GM12878 (cell line): ENCODE measurements at regions not wholly inside any gene's neighbourhood (a gene's known extent, or its start where the extent isn't known, plus 50 kb on each side); places are given as distances from the start of the nearest gene placed in this dataset.

Experiments
- ATAC-seq: fragments of 200-7000 bp; cut with Tn5 transposase; 3 replicates; pipeline ENCODE4 v1.9.1; 2020; ENCODE audit warnings: mild to moderate bottlenecking, moderate library complexity
- BruUV-seq: library from RNA; stranded (reverse); fragments of 400-500 nt; replicated peaks from 2 replicates; lab custom pipeline; 2021; lab: Mats Ljungman, UMichigan
- CTCF ChIA-PET: fragments of 300-600 bp; sonication (Branson Sonifier 250); formaldehyde crosslinking; extraction: SDS; loops from one replicate; lab custom pipeline; 2021; ENCODE audit warnings: inconsistent platforms; lab: Yijun Ruan, JAX
- POLR2A ChIA-PET: fragments of 350-600 bp; formaldehyde crosslinking; extraction: SDS; loops from one replicate; lab custom pipeline; 2021; ENCODE audit warnings: inconsistent platforms; lab: Charles Lee
- RAD21 ChIA-PET: fragments of 300-600 bp; sonication (Branson Sonifier 250); formaldehyde crosslinking; loops from one replicate; lab custom pipeline; 2023; ENCODE audit warnings: antibody characterized with exemption; ENCODE audit not compliant: unreplicated experiment; lab: Charles Lee
- SMC1A ChIA-PET: fragments of 300-600 bp; sonication (Branson Sonifier 250); formaldehyde crosslinking; loops from one replicate; lab custom pipeline; 2023; ENCODE audit not compliant: unreplicated experiment, uncharacterized antibody; lab: Charles Lee
- DNase-seq: peaks from one replicate; pipeline ENCODE4 v3.0.0-alpha.2; 2011; ENCODE audit warnings: low read depth, low spot score
- FAIRE-seq: peaks from 3 replicates; lab custom pipeline; 2011; peaks lifted over from hg19 to GRCh38; lab: Jason Lieb, UNC
- H2AFZ ChIP-seq: 2 replicates; pipeline ENCODE4 v1.6.0; 2011; ENCODE audit warnings: low read depth, low read length, control low read depth; ENCODE audit not compliant: control insufficient read depth
- H3K27ac ChIP-seq: 2 replicates; pipeline ENCODE4 v1.5.1; 2011; ENCODE audit warnings: control low read depth; ENCODE audit not compliant: control insufficient read depth, insufficient read depth
- H3K27me3 ChIP-seq, 2 experiments: replicated peaks in 1 of 2; 2 replicates each; pipeline versions ENCODE4 v1.6.0 to v1.6.1; 2011; ENCODE audit warnings: low read length in 1 of 2; ENCODE audit not compliant: control insufficient read depth in 2 of 2, insufficient read depth in 2 of 2
- H3K36me3 ChIP-seq, 2 experiments: 2 replicates each; pipeline ENCODE4 v1.5.1; 2011; ENCODE audit warnings: low read length in 1 of 2; ENCODE audit not compliant: control insufficient read depth in 2 of 2, insufficient read depth in 2 of 2
- H3K4me1 ChIP-seq: 2 replicates; pipeline ENCODE4 v1.6.1; 2011; ENCODE audit warnings: mild to moderate bottlenecking, low read length, moderate library complexity, mixed read lengths; ENCODE audit not compliant: control insufficient read depth, insufficient read depth
- H3K4me2 ChIP-seq: 2 replicates; pipeline ENCODE4 v1.6.0; 2011; ENCODE audit warnings: control low read depth; ENCODE audit not compliant: control insufficient read depth, insufficient read depth
- H3K4me3 ChIP-seq: fragments of 200-600 bp; sonication (generic); 2 replicates; pipeline ENCODE4 v1.5.1; 2016
- H3K79me2 ChIP-seq: 2 replicates; pipeline ENCODE4 v1.6.0; 2011; ENCODE audit warnings: low read length; ENCODE audit not compliant: control insufficient read depth, insufficient read depth
- H3K9ac ChIP-seq: 2 replicates; pipeline ENCODE4 v1.8.0; 2011; ENCODE audit warnings: low read length, control low read depth, mixed read lengths; ENCODE audit not compliant: control insufficient read depth, insufficient read depth
- H3K9me3 ChIP-seq: replicated peaks from 3 replicates; pipeline ENCODE4 v1.5.1; 2011; ENCODE audit warnings: mild to moderate bottlenecking, low read length; ENCODE audit not compliant: control insufficient read depth, insufficient read depth
- H4K20me1 ChIP-seq: 2 replicates; pipeline ENCODE4 v1.6.0; 2011; ENCODE audit not compliant: control insufficient read depth, insufficient read depth
- EP300 ChIP-seq, 2 experiments: fragments of 150-350 bp in 1 of 2; IDR thresholded peaks; 2 replicates each; pipeline ENCODE4 v1.6.1; 2011 to 2012; ENCODE audit warnings: low read depth in 2 of 2, low read length in 2 of 2, borderline replicate concordance in 1 of 2, improper control_type of control experiment in 1 of 2, inconsistent platforms in 1 of 2; ENCODE audit not compliant: control insufficient read depth in 1 of 2
- ESRRA ChIP-seq: IDR thresholded peaks from 2 replicates; pipeline ENCODE4 v1.6.1; 2012; ENCODE audit warnings: mild to moderate bottlenecking, low read length, improper control_type of control experiment
- FOXK2 ChIP-seq: fragments of 450-650 bp; IDR thresholded peaks from 2 replicates; pipeline ENCODE4 v1.6.1; 2017; ENCODE audit warnings: mild to moderate bottlenecking, moderate library complexity
- IKZF1 ChIP-seq: fragments of 450-650 bp; conservative IDR thresholded peaks from 2 replicates; pipeline ENCODE4 v1.6.1; 2017; ENCODE audit warnings: antibody characterized with exemption, mild to moderate bottlenecking
- NRF1 ChIP-seq: conservative IDR thresholded peaks from 2 replicates; pipeline ENCODE4 v1.6.1; 2011; ENCODE audit warnings: mild to moderate bottlenecking, low read depth, low read length, improper control_type of control experiment
- PML ChIP-seq: IDR thresholded peaks from 2 replicates; pipeline ENCODE4 v1.6.1; 2012; ENCODE audit warnings: low read length, inconsistent platforms
- RAD51 ChIP-seq: fragments of 450-650 bp; IDR thresholded peaks from 2 replicates; pipeline ENCODE4 v1.6.1; 2016; ENCODE audit warnings: moderate library complexity, mild to moderate bottlenecking, inconsistent platforms
- RFX5 ChIP-seq: IDR thresholded peaks from 2 replicates; pipeline ENCODE4 v1.6.1; 2011; ENCODE audit warnings: low read depth, low read length, improper control_type of control experiment
- SIX5 ChIP-seq: IDR thresholded peaks from 2 replicates; pipeline ENCODE4 v1.6.1; 2011; ENCODE audit warnings: mild to moderate bottlenecking, low read depth, low read length, moderate library complexity; ENCODE audit not compliant: severe bottlenecking
- SP1 ChIP-seq: IDR thresholded peaks from one replicate; pipeline ENCODE4 v1.6.1; 2011; ENCODE audit warnings: low read depth, low read length
- SREBF2 ChIP-seq: IDR thresholded peaks from 2 replicates; pipeline ENCODE4 v1.6.1; 2012; ENCODE audit warnings: mild to moderate bottlenecking, low read length
- SUZ12 ChIP-seq: fragments of 200-600 bp; sonication (generic); IDR thresholded peaks from one replicate; pipeline ENCODE4 v1.6.1; 2018; ENCODE audit warnings: antibody characterized with exemption, mild to moderate bottlenecking; ENCODE audit not compliant: unreplicated experiment
- TAF1 ChIP-seq: IDR thresholded peaks from 2 replicates; pipeline ENCODE4 v1.6.1; 2011; ENCODE audit warnings: mild to moderate bottlenecking, low read depth, low read length, borderline replicate concordance
- TARDBP ChIP-seq: IDR thresholded peaks from 2 replicates; pipeline ENCODE4 v1.6.1; 2016; ENCODE audit warnings: borderline replicate concordance
- ZSCAN29 ChIP-seq: fragments of 450-650 bp; IDR thresholded peaks from 2 replicates; pipeline ENCODE4 v1.6.1; 2017; ENCODE audit warnings: mild to moderate bottlenecking, moderate library complexity
- WGBS: methylation state at CpG from one replicate; pipeline ENCODE4 v1.1.6; 2016; ENCODE audit warnings: low lambda C conversion rate; ENCODE audit not compliant: insufficient replicate concordance, insufficient coverage; ENCODE audit errors: missing lambda C conversion rate; 5-methylcytosine and 5-hydroxymethylcytosine counted together
- in situ Hi-C: fragments of 300-500 bp; cut with MboI; formaldehyde crosslinking; loops from 9 replicates; pipeline ENCODE4 v1.14.3; 2018; ENCODE audit warnings: mixed read lengths
- intact Hi-C: fragments of 100-400 bp; cut with micrococcal nuclease; formaldehyde crosslinking; loops from one replicate; pipeline ENCODE4 v1.14.2; 2022; ENCODE audit not compliant: unreplicated experiment
- TF ChIP-seq, protein P1 (sequence below): IDR thresholded peaks from 2 replicates; pipeline ENCODE4 v1.6.1; 2011; ENCODE audit warnings: low read depth, low read length, improper control_type of control experiment, borderline replicate concordance

DNA sequence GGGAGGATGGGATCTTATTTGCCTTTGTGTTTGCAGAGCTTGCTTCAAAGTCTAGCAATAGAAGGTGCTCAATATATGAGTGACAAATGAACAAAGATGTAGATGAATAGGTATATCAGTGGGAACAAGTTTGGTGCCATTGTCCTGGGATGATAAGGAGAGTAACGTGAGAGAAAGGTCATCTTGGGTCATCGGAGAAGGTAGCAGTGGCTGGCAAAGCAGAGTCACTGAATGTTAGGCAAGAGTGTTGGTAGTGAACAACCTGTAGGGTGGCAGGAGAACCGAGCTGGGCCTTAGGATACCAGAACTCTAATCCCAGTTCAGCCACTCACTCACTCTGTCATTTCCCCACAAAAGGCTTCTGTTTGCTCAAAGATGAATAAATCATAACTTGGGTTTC lies 87.2 kb downstream of the CCDC71L start (continued):
- TF ChIP-seq SUZ12: no peak
- no peak for TF ChIP-seq IKZF1
- no peak for TF ChIP-seq EP300 (IDR thresholded peaks at IDR 0.05; ENCODE audit: borderline replicate concordance in 1 of 2, control insufficient read depth in 1 of 2, low read depth in 2 of 2, low read length in 2 of 2)
- TF ChIP-seq TAF1: no peak
- no peak for TF ChIP-seq TARDBP
- no peak for TF ChIP-seq ESRRA
- no peak for TF ChIP-seq RAD51
- TF ChIP-seq SP1: no peak
- no peak for TF ChIP-seq FOXK2
- no peak for TF ChIP-seq ZSCAN29
- TF ChIP-seq SREBF2: no peak
- TF ChIP-seq, all 136 proteins: peak for 0

- Histone ChIP-seq H3K27me3 (no peaks in the 10 kb centered on the region), H3K4me2 (no peak overlapping the region), H3K4me1 (no peaks in the 10 kb centered on the region), H3K9me3 (no peaks in the 10 kb centered on the region), H3K79me2 (no peaks in the 10 kb centered on the region), H3K4me3 (no peak overlapping the region), H3K36me3 (no peaks in the 10 kb centered on the region), H2AFZ (no peak overlapping the region), H3K27ac (no peak overlapping the region), H4K20me1 (no peaks in the 10 kb centered on the region), H3K9ac (no peak overlapping the region)
- no peak for ATAC-seq
- ChIA-PET CTCF (no interaction called here), RAD21 (no interaction called here), POLR2A (no interaction called here), SMC1A (interaction anchor here (1.0 kb wide), 1 partner anchor 29 kb away, joined by 3 read pairs; no protein-coding TSS in a partner anchor)
- no peak for FAIRE-seq
- no peak for DNase-seq
- WGBS: 30% methylated on average over 1 of the region's 1 CpG
- no TSS peak for BruUV-seq
- intact Hi-C loops: no loop called here
- in situ Hi-C loops: no loop called here
- TF ChIP-seq EP300 (IDR thresholded peaks at IDR 0.05; ENCODE audit: borderline replicate concordance in 1 of 2, control insufficient read depth in 1 of 2, low read depth in 2 of 2, low read length in 2 of 2) (no peak), RFX5 (no peak), NRF1 (no peak), SIX5 (no peak), PML (no peak)
- TF ChIP-seq, protein P1, sequence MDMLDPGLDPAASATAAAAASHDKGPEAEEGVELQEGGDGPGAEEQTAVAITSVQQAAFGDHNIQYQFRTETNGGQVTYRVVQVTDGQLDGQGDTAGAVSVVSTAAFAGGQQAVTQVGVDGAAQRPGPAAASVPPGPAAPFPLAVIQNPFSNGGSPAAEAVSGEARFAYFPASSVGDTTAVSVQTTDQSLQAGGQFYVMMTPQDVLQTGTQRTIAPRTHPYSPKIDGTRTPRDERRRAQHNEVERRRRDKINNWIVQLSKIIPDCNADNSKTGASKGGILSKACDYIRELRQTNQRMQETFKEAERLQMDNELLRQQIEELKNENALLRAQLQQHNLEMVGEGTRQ: no peak
These were observed 87.8 kb downstream of the CCDC71L start for GRCh38 chr7:106573125-106573663.
